Epidermal melanocyte (primary cell): ENCODE measurements at regions not wholly inside any gene's neighbourhood (a gene's known extent, or its start where the extent isn't known, plus 50 kb on each side); places are given as distances from the start of the nearest gene placed in this dataset.
"Not testable (repeated sequence)": the region's sequence is repeated elsewhere in the genome, so short reads cannot be mapped to it uniquely, and the experiment has no call there.

Source experiments
- DNase-seq: peaks from one replicate; pipeline ENCODE4 v3.0.0; 2011; ENCODE audit warnings: low spot score; ENCODE audit not compliant: insufficient read length

DNA sequence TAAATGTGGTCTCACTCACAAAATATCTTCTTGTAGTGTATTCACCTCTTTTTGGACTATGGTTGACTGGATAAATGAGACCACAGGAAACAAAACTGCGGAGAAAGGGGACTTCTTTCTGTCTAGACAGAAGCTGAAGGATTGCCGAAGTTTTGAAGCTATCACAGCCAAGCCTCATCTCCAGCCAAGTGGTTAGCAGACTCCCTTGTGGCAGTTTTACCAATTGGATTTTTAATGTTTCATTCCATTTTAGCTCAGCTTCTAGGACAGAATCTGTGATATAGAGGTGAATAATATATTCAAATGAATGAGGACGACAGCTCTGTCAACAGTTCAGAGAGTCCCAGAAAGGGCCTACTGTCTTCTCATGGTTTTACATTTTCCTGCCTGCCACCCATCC, 215.7 kb upstream of the ZNF608 start:
- no peak for DNase-seq

DNA sequence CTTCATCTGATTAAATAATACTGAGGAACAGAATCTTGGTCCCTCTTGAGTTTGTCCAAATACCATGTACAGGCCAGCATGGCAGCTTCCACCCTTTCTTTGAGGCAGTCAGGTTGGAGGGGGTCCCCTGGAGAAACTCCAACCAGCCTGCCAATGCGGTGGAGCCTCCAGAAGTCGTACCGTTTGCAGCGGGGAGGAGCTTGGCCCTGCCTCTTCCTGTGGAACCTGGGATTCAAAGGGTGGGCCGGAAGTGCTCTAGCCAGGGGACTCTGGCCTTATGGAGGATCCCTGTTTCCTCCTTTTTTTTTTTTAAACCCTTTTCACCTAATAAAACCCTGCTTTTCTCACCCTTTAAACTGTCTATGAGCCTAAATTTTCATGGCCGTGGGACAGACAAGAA, 216.3 kb upstream of the ZNF608 start:
- no peak for DNase-seq

DNA sequence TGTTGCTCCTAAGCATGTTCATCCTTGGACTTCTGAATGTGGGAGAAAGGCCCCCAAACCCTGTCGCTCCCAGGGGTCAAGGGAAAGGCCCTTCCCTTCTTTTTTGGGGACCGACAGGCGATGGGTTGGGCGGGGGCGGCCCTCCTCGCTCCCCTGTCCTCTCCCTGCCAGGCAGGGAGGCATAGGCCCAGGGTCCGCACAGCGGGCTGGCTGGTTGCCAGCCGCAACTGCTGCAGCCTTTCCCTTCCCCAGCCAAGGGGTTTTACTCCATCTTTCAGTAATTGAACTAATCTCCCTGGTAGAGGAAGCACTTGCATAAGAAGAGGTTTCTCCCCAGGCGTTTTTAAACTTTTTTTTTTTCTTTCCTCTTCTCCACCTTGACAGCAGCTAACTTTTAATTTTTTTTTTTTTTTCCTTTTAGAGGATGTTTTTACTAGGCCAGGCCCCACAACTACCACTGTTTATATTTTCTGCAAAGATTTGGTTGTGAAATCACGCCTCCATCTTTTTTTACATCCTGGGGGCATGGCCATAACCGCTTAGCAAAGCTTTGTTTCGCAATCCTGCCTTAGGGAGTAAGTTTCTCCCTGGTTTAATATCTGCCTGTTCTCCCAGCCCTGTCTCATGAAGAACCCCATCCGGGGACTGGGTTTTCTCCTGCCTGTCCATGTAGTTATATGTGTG, 216.9 kb upstream of the ZNF608 start:
- DNase-seq: peak; percentile 64

DNA sequence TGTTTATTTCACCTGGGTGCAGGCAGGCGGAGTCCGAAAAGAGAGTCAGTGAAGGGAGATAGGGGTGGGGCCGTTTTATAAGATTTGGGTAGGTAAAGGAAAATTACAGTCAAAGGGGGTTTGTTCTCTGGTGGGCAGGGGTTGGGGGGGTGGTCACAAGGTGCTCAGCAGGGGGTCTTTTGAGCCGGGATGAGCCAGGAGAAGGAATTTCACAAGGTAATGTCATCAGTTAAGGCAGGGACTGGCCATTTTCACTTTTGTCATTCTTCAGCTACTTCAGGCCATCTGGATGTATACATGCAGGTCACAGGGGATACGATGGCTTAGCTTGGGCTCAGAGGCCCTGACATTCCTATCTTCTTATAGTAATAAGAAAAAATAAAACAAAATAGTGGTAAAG, 220.3 kb upstream of the ZNF608 start:
- DNase-seq: not testable (repeated sequence)

DNA sequence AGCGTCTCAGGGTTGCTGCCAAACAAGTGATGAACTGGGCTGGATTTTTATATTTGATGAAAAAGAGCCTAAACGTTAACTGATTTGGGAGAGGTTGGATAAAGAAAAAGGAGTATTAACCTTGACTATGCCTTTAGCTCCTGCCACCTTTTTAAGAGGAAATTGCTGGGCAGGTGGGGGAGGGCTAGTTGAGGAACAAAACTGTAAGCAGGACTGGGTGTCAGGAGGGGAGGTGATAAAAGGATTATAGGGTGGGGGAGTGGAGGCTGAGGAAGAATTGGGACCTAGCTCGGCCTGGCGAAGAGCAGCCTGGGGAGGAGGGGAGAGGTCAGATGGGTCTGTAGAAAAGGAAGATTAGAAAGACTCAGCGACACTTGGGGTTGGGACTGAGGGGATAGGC, 223.9 kb upstream of the ZNF608 start:
- not testable (repeated sequence) for DNase-seq

DNA sequence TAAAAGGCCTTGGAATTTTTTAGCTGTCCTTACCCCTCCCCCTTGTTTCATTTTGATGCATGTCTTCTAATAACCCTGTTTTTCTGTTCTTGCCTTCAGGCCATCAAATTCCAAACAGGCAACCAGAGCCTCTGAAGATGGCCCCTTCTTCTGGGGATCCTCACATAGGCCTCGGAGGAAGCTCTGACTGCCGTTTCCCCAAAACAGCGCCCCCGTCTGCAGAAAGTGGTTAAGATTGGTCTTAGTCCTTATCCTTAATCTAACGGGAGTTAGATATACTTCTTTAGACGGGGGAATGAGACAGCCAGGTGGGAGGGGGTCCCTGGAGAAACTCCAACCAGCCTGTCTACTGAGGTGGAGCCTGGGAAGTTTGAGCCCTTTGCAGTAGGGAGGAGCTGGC, 226.3 kb upstream of the ZNF608 start:
- no peak for DNase-seq

DNA sequence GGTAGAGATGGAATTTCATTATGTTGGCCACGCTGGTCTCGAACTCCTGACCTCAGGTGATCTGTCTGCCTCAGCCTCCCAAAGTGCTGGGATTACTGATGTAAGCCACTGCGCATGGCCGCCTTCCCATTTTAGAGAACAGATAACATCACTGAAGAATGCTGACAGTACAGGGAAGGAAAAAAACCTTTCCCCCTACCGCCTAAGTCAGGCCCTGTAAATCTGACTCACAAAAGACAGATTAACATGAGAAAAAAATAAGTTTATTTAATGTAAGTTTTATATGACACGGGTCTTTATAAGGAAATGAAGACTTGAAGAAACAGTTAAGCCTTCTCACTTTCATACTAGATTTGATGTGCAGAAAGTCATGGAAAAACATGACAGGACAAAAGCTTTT, 227.2 kb upstream of the ZNF608 start:
- DNase-seq: no peak

DNA sequence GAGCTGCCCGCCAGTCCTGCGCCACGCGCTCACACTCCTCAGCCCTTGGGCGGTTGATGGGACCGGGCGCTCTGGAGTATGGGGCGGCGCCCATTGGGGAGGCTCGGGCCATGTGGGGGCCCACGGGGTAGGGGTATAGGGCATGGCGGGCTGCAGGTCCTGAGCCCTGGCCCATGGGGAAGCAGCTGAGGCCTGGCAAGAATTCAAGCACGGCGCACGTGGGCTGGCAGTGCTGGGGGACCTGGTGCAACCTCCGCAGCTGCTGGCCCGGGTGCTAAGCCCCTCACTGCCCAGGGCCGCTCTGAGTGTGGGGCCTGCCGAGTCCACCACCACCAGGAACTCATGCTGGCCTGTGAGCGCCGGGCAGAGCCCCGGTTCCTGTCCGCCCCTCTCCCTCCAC, 229.6 kb upstream of the ZNF608 start:
- no peak for DNase-seq

DNA sequence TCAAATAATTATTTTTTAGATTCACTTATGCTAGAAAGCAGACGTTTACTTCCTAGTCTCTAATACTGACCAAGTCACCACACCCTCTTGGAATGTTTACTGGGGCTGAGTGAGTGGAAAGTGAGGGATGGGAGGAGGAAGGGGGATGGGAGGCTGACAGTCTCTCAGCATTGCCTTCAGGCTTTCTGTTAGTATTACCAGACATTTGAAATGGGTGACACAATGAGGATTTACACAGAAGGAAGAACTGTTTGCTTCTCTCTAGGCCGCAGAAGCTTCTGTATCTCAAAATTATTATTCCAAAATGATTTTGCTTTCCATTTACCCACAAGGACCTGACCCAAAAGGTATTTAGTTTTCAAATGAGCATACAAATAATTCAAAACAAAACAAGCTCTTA, 232.8 kb upstream of the ZNF608 start:
- DNase-seq: no peak

DNA sequence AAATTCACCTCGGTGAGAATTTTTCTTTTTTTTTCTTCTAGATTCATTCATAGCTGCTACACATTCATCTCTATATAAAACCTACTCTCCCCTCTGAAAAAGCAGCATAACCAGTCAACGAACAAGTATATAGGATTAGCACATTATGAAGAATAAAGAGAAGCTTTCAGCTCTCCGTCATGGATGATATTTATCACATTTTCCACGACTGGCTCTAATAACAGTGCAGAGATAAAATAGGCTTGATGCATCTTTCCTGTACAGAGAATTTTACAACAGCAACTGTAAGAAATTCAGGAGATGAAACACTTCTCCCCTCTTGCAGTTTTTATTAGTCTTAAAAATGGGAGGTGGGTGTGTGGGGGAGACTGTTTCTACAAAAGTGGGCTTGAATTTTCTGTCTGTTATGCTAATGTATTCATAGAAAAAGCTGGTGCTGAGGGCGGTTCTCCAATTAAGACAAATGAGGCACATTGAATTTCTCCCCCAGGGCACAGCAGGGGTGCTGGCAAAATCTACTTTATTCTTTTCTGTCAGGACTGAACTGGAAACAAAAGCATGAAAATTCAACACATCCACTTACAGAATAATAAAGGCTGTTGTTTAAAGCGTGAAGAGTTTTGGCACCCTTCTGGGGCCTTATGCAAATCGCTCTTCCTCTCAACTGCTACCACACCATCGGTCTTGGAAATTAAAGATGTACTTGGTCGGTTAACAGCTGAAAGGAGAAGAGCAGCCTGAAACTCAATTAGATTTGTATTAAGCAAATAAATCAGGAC, 233.9 kb upstream of the ZNF608 start:
- no peak for DNase-seq

DNA sequence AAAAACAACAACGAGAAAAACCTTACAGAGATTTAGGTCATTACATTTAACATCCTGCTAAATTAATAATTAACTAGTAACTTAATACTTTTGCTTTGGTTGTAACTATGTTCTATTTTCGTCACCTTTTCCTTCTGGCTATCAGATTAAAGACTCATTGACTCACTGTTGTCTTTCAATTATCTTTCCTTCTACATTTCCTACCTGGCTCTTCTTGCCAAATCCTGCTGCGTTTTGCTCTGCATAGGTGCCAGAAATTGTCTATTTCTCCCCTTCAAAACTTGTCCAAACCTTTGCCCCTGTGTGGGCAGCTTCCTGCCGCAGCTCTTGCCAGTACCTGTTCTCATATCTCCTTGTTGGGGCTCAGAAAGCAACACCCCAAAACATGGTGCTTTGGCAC, 235.5 kb upstream of the ZNF608 start:
- no peak for DNase-seq

DNA sequence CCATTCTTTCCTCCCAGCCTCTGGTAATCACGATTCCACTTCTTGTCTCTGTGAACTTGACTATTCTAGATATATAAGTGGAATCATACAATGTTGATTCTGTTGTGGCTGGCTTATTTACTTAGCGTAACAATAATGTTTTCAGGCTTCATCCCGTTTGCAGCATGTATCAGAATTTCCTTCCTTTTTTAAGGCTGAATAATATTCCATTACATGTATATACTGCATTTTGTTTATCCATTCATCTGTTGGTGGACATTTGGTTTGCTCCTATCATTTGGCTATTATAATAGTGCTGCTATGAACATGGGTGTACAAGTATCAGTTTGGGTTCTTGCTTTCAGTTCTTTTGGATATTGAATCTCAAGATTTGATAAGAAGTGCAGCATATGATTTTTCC, 239.7 kb upstream of the ZNF608 start:
- DNase-seq: no peak

DNA sequence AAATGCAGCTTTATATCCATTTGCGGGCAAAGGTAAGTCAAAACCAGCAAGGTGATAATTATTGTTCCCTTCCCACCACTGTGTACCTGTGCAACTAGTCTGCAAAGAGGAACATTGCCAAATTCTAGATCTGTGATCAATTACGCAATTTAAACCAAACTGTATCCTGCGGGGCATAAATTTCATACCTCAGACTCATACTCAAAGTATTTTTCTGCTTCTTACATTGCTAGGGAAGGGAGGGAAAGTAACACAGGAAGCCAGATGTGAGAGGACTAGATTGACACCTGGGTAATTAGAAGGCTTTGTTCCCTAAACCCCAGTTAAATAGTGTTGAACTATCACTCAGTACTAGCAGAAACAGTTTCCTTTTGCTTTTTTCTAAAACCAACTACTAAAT, 240.2 kb upstream of the ZNF608 start:
- no peak for DNase-seq

DNA sequence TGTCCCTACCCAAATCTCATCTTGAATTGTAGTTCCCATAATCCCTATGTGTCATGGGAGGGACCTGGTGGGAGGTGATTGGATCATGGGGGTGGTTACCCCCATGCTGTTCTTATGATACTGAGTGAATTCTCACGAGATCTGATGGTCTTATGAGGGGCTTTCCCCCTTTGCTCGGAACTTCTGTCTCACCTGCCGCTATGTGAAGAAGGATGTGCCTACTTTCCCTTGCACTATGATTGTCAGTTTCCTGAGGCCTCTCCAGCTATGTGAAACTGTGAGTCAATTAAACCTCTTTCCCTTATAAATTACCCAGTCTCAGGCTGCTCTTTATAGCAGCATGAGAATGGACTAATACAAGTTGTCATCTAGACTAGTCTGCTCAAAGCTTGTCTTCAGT, 241.3 kb upstream of the ZNF608 start:
- not testable (repeated sequence) for DNase-seq

DNA sequence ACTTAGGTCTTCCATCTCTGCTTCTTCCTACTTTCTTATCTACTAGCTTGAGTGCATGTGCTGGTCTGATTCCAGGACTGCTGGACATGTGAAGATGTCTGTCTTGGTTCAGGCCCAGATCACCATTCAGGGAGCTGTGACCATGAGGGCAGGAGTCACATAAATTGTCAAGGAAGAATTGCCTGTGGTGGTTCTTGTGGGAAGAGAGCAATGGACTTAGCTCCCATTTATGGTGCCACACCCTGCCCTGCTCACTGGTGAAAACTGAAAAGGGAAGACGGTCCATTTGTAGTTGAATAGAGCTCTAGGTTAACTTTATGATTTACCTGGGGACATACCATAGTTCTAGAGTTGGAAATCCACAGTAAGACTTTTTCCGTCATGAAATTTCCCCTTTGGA, 244.3 kb upstream of the ZNF608 start:
- DNase-seq: no peak

DNA sequence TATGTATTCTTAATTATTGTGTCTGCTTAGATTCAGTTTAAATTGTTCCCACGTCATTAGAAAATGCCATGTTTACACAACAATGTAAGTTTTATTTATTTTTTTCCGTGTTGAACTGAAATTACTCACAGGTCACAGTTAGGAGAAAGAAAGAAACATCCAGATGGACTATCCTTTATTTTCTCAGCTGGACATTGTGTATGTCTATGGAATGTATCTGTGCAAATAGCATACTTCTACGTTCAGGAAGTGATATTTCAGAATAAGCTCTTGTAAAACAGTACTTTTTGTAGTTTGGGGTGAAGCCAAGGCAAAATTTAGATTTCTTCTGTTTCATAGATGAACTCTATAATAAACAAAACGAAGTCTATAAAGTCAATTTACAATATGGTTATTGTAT, 249.0 kb upstream of the ZNF608 start:
- DNase-seq: no peak

DNA sequence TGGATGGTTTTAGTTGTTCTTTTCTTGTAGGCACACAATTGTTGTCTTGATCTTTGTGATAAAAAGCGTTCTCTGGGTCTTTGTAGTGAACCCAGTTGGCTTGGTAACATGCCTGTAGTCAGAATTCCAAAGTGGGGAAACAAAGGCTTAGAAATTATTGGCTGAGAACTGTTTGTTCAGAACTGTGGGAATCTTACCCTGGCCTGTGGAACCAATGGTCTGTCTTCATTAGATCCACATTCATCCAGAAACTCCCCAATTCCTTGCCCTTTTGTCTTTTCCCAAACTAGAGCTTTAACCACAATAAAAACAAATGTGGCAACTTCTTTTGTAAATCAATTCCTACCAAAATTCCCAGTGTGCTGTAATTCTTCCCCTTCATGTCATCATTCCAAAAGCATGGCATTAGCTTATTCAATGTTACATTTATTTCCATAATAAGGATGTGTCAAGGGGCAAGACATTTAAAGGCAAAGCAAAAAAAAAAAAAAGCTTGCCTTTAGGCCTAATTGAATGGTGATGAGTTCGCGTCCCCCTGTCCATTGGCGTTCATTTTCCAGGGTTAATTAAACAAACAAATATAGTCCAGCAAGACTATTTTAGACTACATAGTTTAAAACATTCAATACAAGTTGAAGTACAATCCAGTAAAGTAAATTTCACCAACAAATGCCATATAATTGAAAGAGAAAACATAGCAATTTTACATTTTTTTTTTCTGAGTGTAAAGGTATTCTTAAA, 249.8 kb upstream of the ZNF608 start:
- DNase-seq: no peak

DNA sequence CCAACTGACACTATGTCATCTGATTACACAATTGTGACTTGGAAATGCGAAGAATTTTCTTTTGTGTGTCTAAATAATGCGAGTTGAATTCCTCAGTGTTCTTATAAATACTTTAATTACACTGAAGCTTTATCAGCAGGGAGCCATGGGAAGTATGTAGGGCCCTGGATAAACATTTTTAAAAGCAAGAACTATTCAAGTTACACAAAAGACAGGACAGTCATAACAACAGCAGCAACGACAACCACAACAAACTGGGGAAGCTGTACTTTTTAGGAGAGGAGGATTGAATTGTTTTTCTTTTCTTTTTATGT, 250.3 kb upstream of the ZNF608 start:
- DNase-seq: no peak

DNA sequence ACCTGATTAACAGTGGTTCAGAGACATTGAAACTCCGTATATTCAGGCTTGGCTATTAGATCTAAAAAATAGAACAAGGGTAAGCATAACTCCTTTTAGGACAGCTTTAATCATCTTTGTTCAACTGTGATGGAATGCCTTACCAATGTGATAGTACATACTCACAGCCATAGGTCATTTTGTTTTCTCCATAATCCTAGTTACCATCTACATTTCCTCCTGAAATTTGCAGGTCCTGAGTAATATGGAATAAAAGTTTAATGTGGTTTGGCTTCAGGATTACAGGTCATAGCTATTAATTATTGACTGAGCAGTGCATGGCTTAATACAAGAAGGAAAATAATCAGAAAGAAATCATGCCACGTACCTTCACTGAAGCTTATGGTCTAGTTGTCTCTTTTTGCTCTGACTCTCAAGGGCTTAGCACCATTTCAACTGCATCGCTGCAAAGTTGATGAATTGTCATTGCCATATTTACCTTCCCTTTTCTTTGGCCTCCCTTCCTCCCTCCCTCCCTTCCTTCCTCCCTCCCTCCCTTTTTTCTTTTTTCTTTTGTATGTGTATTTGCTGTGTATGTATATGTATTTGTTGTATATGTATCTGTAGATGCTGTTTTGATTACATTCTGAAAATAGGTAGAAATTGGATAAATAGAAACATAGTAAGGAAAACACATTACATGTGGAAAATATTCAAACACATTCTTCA, 250.9 kb upstream of the ZNF608 start:
- DNase-seq: no peak

DNA sequence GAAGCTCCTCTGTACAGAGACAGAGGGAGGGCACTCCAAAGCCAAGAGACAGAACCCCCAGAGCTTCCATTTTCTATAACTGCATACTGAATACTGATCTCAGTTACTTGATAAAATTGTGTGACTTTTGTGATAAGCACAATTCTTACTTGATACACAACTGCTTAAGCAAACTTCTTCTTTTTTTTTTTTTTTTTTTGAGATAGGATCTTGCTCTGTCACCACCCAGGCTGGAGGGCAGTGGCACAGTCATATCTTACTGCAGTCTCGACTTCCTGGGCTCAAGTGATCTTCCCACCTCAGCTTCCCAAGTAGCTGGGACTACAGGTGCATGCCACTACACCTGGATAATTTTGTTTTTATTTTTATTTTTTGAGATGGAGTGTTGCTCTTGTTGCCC, 252.1 kb upstream of the ZNF608 start:
- DNase-seq: no peak

DNA sequence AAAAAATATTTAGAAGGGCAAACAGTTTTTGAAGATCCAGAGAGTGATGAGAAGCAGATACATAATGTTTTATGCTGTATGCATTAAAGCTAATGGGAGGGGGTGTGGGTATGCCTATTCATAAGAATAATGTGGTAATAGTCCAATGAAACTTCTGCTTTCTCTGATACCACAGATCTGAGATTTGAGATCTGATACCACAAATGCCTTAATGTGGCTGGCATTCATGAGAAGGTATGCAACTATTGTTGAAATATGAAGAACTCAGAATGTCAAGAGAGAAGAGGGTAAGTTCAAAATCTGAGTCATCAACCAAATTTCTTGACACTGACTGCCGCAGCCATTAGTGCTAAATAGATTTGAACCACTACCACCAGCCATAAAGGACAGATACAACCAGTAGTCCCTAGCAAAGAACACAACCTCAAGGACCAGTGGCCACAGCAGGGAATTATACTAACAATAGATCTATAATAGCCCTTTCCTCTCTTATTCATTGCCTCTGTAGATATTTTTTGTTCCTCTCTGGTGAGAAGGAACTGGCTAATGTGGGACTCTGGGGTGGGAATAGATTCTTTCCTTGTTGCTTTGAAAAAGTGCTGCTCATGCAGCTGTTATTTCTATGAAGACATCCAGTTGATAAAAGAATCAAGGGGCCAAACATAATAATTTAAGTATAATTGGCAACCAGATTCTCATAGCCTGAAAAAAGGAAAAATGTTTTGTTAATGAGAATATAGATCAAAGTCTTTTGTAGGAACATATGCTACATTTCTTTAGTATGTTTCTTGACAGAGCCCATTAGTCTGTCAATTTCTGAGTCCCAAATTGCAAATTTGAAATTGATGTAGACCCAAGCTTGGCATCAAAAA, 256.5 kb upstream of the ZNF608 start:
- DNase-seq: no peak
